VCaP (cell line): ENCODE measurements at regions not wholly inside any gene's neighbourhood (a gene's known extent, or its start where the extent isn't known, plus 50 kb on each side); places are given as distances from the start of the nearest gene placed in this dataset.

ENCODE experiments used
- H3K27ac ChIP-seq: fragments of 450-650 bp; 2 replicates; pipeline ENCODE4 v1.5.1; 2017
- CTCF ChIP-seq: fragments of 450-650 bp; conservative IDR thresholded peaks from 2 replicates; pipeline ENCODE4 v1.5.1; 2017; ENCODE audit warnings: mild to moderate bottlenecking, moderate library complexity

DNA sequence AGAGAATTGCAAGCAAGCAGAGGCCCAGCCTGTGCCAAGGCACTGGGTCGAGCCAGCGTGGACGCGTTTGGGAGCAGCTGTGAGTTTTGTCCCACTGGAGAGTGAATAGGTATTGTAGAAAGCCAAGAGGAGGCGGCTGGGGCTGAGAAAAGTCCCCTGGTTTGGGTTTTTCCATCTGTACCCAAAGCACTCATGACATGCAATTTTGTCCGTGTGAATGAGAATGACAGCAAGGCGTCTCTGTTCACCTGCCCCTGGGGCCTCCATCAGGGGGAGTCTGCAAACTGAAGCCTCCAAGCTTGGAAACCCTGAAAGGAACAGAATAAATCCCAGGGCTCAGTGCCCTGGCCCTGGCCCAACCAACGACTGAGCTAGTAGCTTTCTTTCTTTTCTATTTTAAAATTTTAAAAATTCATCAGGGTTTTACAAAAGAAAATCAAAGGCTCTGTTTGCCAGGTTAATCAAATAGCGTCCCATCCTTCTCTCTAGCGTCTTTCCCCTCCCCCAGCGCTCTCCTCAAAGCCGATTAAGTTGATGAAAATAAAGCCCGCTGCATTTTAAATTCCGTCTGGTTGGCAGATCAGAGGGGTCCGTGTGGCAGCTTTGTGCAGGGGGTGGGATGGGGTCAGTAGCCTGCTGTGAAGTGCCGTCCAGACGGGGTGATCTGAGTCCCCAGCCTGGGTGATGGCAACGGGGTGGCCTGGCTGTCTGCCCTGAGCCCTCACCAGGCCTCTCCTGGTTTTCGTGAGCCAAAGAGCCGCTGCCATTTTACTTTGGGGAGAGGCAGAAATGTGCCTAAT is 171.0 kb downstream of the KATNIP start:
- no peak overlapping the region; the same call in 1 of the 2 replicates for H3K27ac ChIP-seq
- no peak for TF ChIP-seq CTCF

- H3K27ac ChIP-seq = peak overlapping the region; percentile 89; the same call in 1 of the 2 replicates
- TF ChIP-seq CTCF = no peak
These were observed 171.7 kb downstream of the KATNIP start for GRCh38 chr16:27721531-27722181.

DNA sequence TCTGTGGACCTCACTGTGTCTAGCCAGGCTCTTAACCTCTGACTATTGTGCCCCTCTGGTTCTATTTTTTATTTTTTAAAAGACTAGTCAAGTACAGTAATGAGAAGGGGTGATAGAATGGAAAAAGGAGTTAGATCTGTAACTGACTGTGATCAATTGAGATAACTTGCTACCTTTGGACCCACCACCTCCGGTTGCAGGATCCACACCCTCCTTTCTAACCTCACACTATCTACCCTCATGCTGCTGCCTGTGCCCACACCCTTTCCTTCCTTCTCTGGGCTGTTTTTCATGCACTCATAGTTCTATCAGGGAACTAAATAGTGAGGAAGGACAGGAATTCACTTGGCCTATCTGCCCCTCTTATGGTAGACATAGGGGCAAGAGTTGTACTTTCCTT is 172.3 kb downstream of the KATNIP start:
- no peak for TF ChIP-seq CTCF
- peak overlapping the region; percentile 89 for H3K27ac ChIP-seq

DNA sequence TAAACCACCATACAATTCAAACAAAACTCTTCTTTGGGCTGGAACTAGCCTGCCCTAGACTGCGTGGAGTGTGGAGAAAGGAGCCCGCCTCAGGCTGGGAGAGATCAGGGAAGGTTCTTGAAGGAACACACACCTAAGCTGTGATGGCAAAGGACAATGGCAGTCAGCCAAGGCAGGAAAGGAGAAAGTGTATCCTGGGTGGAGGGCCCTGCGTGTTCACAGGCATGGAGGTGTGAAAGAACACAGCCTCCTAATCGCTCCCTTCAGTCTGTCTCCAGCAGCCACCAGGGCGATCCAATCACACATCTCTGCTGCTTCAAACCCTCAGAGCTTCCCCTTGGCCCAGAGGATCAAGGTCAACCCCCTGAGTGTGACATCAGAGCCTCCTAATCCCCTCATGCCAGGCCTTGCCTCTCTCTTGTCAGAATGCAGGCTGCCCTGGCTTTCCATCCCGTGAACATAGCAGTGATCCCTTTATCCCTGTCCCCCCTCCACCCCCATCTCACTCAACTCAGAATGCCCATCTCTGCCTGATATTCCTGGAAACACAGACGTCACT is 173.0 kb downstream of the KATNIP start:
- H3K27ac ChIP-seq = peak overlapping the region; percentile 89
- no peak for TF ChIP-seq CTCF

- TF ChIP-seq CTCF = no peak
- peak overlapping the region; percentile 89 for H3K27ac ChIP-seq
These were observed 174.0 kb downstream of the KATNIP start for GRCh38 chr16:27723711-27724481.

- H3K27ac ChIP-seq = peak overlapping the region; percentile 89
- TF ChIP-seq CTCF = no peak
These were observed 174.7 kb downstream of the KATNIP start for GRCh38 chr16:27724482-27725235.
